ENCODE measurements at regions not wholly inside any gene's neighbourhood (a gene's known extent, or its start where the extent isn't known, plus 50 kb on each side); places are given as distances from the start of the nearest gene placed in this dataset.

GRCh38 chr2:17124575-17125318 lies 393.5 kb downstream of the RAD51AP2 start:
- DNase-seq: no peak

GRCh38 chr2:17122887-17123501 lies 395.2 kb downstream of the RAD51AP2 start:
- no peak for DNase-seq

- no peak for DNase-seq
Measured at GRCh38 chr2:17115466-17115865, 402.8 kb downstream of the RAD51AP2 start.

GRCh38 chr2:17115042-17115441 lies 403.2 kb downstream of the RAD51AP2 start:
- DNase-seq: peak in 1 of 2 experiments; percentile 26

- DNase-seq: no peak
Measured at GRCh38 chr2:17107871-17108270, 410.4 kb downstream of the RAD51AP2 start.

GRCh38 chr2:17107151-17107550 lies 411.1 kb downstream of the RAD51AP2 start:
- peak in 1 of 2 experiments; percentile 61 for DNase-seq

GRCh38 chr2:17106418-17106817 lies 411.8 kb downstream of the RAD51AP2 start:
- no peak for DNase-seq

- no peak for DNase-seq
Measured at GRCh38 chr2:17104454-17104853, 413.8 kb downstream of the RAD51AP2 start.

- no peak for DNase-seq
Measured at GRCh38 chr2:17101596-17101995, 416.6 kb downstream of the RAD51AP2 start.

GRCh38 chr2:17101091-17101490 lies 417.1 kb downstream of the RAD51AP2 start:
- no peak for DNase-seq

GRCh38 chr2:17095340-17095739 lies 422.9 kb downstream of the RAD51AP2 start:
- DNase-seq: no peak

GRCh38 chr2:17093712-17094111 lies 424.5 kb downstream of the RAD51AP2 start:
- no peak for DNase-seq

- no peak for DNase-seq
Measured at GRCh38 chr2:17086990-17087389, 421.4 kb upstream of the CYRIA start.

- DNase-seq: no peak
Measured at GRCh38 chr2:17085546-17086202, 420.0 kb upstream of the CYRIA start.

- no peak for DNase-seq
Measured at GRCh38 chr2:17084877-17085276, 419.2 kb upstream of the CYRIA start.

- DNase-seq: peak; percentile 56 to 82
Measured at GRCh38 chr2:17083902-17084301, 418.3 kb upstream of the CYRIA start.

GRCh38 chr2:17079262-17079661 lies 413.6 kb upstream of the CYRIA start:
- no peak for DNase-seq

GRCh38 chr2:17076533-17076932 lies 410.9 kb upstream of the CYRIA start:
- DNase-seq: no peak

- DNase-seq: no peak
Measured at GRCh38 chr2:17070711-17071110, 405.1 kb upstream of the CYRIA start.

GRCh38 chr2:17069564-17069963 lies 403.9 kb upstream of the CYRIA start:
- DNase-seq: no peak

GRCh38 chr2:17068021-17068420 lies 402.4 kb upstream of the CYRIA start:
- DNase-seq: no peak

- DNase-seq: no peak
Measured at GRCh38 chr2:17065536-17065935, 399.9 kb upstream of the CYRIA start.

GRCh38 chr2:17061028-17061427 lies 395.4 kb upstream of the CYRIA start:
- no peak for DNase-seq

GRCh38 chr2:17059458-17059857 lies 393.8 kb upstream of the CYRIA start:
- no peak for DNase-seq

Measured in NCI-H446 (cell line).